Coronary artery (tissue), 2 donors: ENCODE measurements at regions not wholly inside any gene's neighbourhood (a gene's known extent, or its start where the extent isn't known, plus 50 kb on each side); places are given as distances from the start of the nearest gene placed in this dataset.

Experiments used
- DNase-seq: peaks from one replicate; pipeline ENCODE4 v3.0.0-alpha.2; 2017; ENCODE audit warnings: low spot score
- H3K27ac ChIP-seq, 2 donors: fragments of 200-600 bp; sonication (generic); one replicate each; pipeline ENCODE4 v1.5.1; 2016 to 2019
- H3K4me3 ChIP-seq: fragments of 200-600 bp; sonication (generic); 2 replicates; pipeline ENCODE4 v1.5.1; 2016; ENCODE audit warnings: mild to moderate bottlenecking, moderate library complexity
- CTCF ChIP-seq: fragments of 200-600 bp; sonication (generic); IDR thresholded peaks from one replicate; pipeline ENCODE4 v1.5.1; 2019; ENCODE audit warnings: antibody characterized with exemption

- H3K4me3 ChIP-seq, result no peak overlapping the region
- TF ChIP-seq CTCF, result no peak
- no peak overlapping the region for H3K27ac ChIP-seq
- DNase-seq, result no peak
Measured at GRCh38 chr10:83698899-83699298, 440.4 kb upstream of the GHITM start.

DNA sequence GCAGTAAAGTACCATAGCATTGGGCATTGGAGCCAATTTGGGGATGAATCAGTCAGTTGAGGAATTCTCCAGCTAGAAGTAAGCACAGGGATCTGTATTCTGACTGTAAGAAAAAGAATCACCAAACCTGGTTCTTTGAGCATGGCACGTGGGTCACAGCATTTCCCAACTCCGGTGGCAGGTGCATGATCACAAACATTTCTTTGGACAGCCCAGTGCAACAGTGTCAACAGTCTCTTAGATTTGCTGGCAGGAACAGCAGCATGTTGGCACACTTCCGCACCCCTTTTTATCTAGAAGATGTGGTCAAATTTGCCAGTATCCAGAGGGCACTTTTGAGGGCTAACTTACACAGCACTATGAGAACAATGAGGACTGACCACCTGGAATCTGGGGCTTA lies 437.5 kb upstream of the GHITM start:
- no peak for TF ChIP-seq CTCF
- H3K4me3 ChIP-seq, result no peak overlapping the region
- H3K27ac ChIP-seq, result no peak overlapping the region
- no peak for DNase-seq

- TF ChIP-seq CTCF, result no peak
- no peak overlapping the region for H3K4me3 ChIP-seq
- no peak overlapping the region for H3K27ac ChIP-seq
- DNase-seq, result no peak
Measured at GRCh38 chr10:83702731-83703130, 436.6 kb upstream of the GHITM start.

DNA sequence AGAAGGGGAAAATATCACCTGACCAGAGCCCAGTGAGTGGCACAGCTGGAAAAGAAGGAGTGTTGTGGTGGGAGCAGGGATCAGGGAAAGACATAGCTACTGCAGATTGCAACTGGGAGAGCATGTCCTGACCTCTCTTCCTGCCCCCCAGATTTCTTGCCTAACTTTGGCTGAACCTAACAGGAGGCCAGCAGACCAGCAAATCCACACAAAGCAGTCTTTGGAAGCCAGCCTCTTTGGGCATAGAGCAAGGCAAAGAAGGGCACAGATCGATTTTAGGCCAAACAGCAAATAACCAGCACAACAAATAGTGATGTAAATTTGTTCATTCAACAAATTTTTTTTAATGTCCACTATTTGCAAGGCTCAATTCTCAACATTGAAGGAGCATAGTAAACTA lies 433.2 kb upstream of the GHITM start:
- no peak for TF ChIP-seq CTCF
- no peak overlapping the region for H3K27ac ChIP-seq
- H3K4me3 ChIP-seq, result no peak overlapping the region
- DNase-seq, result no peak

DNA sequence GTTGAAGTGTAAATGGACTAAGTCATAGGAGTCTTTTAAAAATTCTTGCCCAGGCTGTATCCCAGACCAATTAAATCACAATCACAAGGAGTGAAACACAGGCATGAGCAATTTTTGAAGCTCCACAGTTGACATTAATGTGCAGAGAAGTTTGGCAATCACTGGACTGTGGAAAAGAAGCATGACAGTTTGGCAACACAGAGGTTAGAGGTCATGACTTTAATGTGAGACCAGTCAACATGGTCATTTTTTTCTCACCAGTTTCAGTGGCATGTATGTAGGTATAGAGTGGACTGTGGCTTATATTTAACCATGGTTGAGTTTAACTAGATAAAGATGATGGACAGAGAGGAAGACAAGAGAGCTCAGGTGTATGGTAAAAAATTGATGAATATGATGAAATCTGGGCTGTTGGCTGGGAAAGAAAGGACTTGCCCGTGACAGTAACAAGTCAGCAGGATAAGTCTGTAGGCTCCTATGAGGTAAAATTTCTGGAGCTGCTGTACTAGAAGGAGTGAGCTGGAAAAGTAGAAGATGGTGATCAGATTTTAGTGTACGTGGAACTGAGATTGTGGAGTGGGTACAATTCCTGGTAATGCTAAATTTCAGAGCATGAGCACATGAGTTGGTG lies 432.2 kb upstream of the GHITM start:
- no peak for TF ChIP-seq CTCF
- no peak for DNase-seq

GRCh38 chr10:83713423-83713822 lies 425.9 kb upstream of the GHITM start:
- TF ChIP-seq CTCF, result no peak
- H3K4me3 ChIP-seq, result no peak overlapping the region
- no peak overlapping the region for H3K27ac ChIP-seq
- DNase-seq, result no peak

More for the DNA sequence above, 432.2 kb upstream of the GHITM start:
- no peak overlapping the region for H3K4me3 ChIP-seq
- no peak overlapping the region for H3K27ac ChIP-seq

DNA sequence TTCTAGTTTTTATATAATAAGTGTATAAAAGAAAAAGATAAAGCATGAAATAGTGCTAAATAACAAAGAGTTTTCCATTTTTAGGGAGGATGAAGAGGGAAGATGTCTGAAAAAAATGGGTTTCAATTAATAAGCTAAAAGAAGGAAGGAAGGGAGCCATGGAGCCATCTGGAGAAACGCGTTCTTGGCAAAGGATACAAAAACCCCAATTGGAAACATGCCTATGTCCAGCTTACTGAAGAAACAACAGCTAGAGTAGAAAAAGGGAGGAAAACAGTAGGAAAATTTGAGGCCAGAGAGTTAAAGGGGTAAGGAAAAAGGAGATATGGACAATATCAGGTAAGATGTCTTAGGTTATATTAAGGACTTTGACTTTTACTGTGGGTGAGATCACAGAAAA lies 416.2 kb upstream of the GHITM start:
- no peak for DNase-seq

More for the DNA sequence above, 416.2 kb upstream of the GHITM start:
- no peak overlapping the region for H3K4me3 ChIP-seq
- no peak overlapping the region for H3K27ac ChIP-seq
- no peak for TF ChIP-seq CTCF
